H9 (cell line): ENCODE measurements at regions not wholly inside any gene's neighbourhood (a gene's known extent, or its start where the extent isn't known, plus 50 kb on each side); places are given as distances from the start of the nearest gene placed in this dataset.

Experiments
- DNase-seq: peaks from one replicate; pipeline ENCODE4 v3.0.0-alpha.2; 2017
- H2AFZ ChIP-seq: one replicate; pipeline ENCODE4 v1.6.1; 2013; ENCODE audit warnings: mild to moderate bottlenecking, low read length, control low read depth, moderate library complexity
- H2AK5ac ChIP-seq: 2 replicates; pipeline ENCODE4 v1.6.1; 2013; ENCODE audit warnings: low read length, control low read depth, mixed read lengths; ENCODE audit not compliant: insufficient read length
- H2BK120ac ChIP-seq: one replicate; pipeline ENCODE4 v1.6.1; 2013; ENCODE audit warnings: low read depth, mild to moderate bottlenecking, low read length, control low read depth, inconsistent platforms; ENCODE audit not compliant: poor library complexity, severe bottlenecking
- H2BK12ac ChIP-seq: 2 replicates; pipeline ENCODE4 v1.6.1; 2013; ENCODE audit warnings: low read length, control low read depth, mixed read lengths, low read depth; ENCODE audit not compliant: insufficient read length
- H2BK15ac ChIP-seq: 2 replicates; pipeline ENCODE4 v1.6.1; 2013; ENCODE audit warnings: low read depth, low read length, control low read depth
- H2BK20ac ChIP-seq: one replicate; pipeline ENCODE4 v1.6.1; 2013; ENCODE audit warnings: low read depth, mild to moderate bottlenecking, low read length, control low read depth, inconsistent platforms; ENCODE audit not compliant: poor library complexity, severe bottlenecking
- H2BK5ac ChIP-seq: 2 replicates; pipeline ENCODE4 v1.6.1; 2013; ENCODE audit warnings: low read length, control low read depth, mixed read lengths; ENCODE audit not compliant: insufficient read length
- H3K14ac ChIP-seq: 2 replicates; pipeline ENCODE4 v1.6.1; 2013; ENCODE audit warnings: low read length, control low read depth; ENCODE audit not compliant: insufficient read depth
- H3K18ac ChIP-seq: 2 replicates; pipeline ENCODE4 v1.6.1; 2013; ENCODE audit warnings: low read depth, mild to moderate bottlenecking, mixed read lengths, low read length, control low read depth; ENCODE audit not compliant: insufficient read length
- H3K23ac ChIP-seq: 2 replicates; pipeline ENCODE4 v1.6.1; 2013; ENCODE audit warnings: low read length, control low read depth, mixed read lengths, low read depth; ENCODE audit not compliant: insufficient read length
- H3K23me2 ChIP-seq: 2 replicates; pipeline ENCODE4 v1.6.1; 2013; ENCODE audit warnings: low read depth, mild to moderate bottlenecking, mixed read lengths, low read length, control low read depth; ENCODE audit not compliant: insufficient read length, poor library complexity, severe bottlenecking
- H3K27ac ChIP-seq: 2 replicates; pipeline ENCODE4 v1.5.1; 2013; ENCODE audit warnings: low read length, control low read depth, mixed read lengths, low read depth; ENCODE audit not compliant: insufficient read length
- H3K27me3 ChIP-seq: 2 replicates; pipeline ENCODE4 v1.6.1; 2013; ENCODE audit warnings: low read length, control low read depth, inconsistent platforms; ENCODE audit not compliant: insufficient read depth
- H3K4ac ChIP-seq: 2 replicates; pipeline ENCODE4 v1.6.1; 2013; ENCODE audit warnings: low read depth, mild to moderate bottlenecking, control low read depth, inconsistent platforms, low read length, moderate library complexity
- H3K4me1 ChIP-seq: 2 replicates; pipeline ENCODE4 v1.6.1; 2013; ENCODE audit warnings: low read length, control low read depth, inconsistent platforms; ENCODE audit not compliant: insufficient read depth
- H3K4me2 ChIP-seq: 2 replicates; pipeline ENCODE4 v1.6.1; 2013; ENCODE audit warnings: low read length, control low read depth, mixed read lengths; ENCODE audit not compliant: insufficient read length, insufficient read depth
- H3K56ac ChIP-seq: 2 replicates; pipeline ENCODE4 v1.6.1; 2013; ENCODE audit warnings: low read depth, mild to moderate bottlenecking, mixed read lengths, low read length, control low read depth; ENCODE audit not compliant: insufficient read length
- H3K79me1 ChIP-seq: 2 replicates; pipeline ENCODE4 v1.6.1; 2013; ENCODE audit warnings: low read depth, mild to moderate bottlenecking, moderate library complexity, low read length, control low read depth, inconsistent platforms; ENCODE audit not compliant: insufficient read depth, poor library complexity, severe bottlenecking
- H3K79me2 ChIP-seq: 2 replicates; pipeline ENCODE4 v1.6.1; 2013; ENCODE audit warnings: low read length, control low read depth, inconsistent platforms; ENCODE audit not compliant: insufficient read depth
- H3K9ac ChIP-seq: 2 replicates; pipeline ENCODE4 v1.6.1; 2013; ENCODE audit warnings: low read length, control low read depth, mixed read lengths; ENCODE audit not compliant: insufficient read length; ENCODE audit errors: extremely low read depth
- H3K9me3 ChIP-seq: one replicate; pipeline ENCODE4 v1.6.1; 2013; ENCODE audit warnings: low read depth, low read length, inconsistent platforms; ENCODE audit not compliant: control insufficient read depth
- H3T11ph ChIP-seq: one replicate; pipeline ENCODE4 v1.6.1; 2013; ENCODE audit warnings: mild to moderate bottlenecking, low read length, control low read depth, inconsistent platforms
- H4K20me1 ChIP-seq: one replicate; pipeline ENCODE4 v1.6.1; 2013; ENCODE audit not compliant: control insufficient read depth, insufficient read length, insufficient read depth
- H4K5ac ChIP-seq: 2 replicates; pipeline ENCODE4 v1.6.1; 2013; ENCODE audit warnings: low read depth, mild to moderate bottlenecking, mixed read lengths, low read length, control low read depth; ENCODE audit not compliant: insufficient read length
- H4K8ac ChIP-seq: replicated peaks from 2 replicates; pipeline ENCODE4 v1.6.1; 2013; ENCODE audit warnings: low read length, control low read depth, mixed read lengths, low read depth; ENCODE audit not compliant: insufficient read length
- H4K91ac ChIP-seq: 2 replicates; pipeline ENCODE4 v1.6.1; 2013; ENCODE audit warnings: low read depth, mild to moderate bottlenecking, moderate library complexity, mixed read lengths, low read length, control low read depth; ENCODE audit not compliant: insufficient read length
- H3K27ac Mint-ChIP-seq, 3 experiments: 2 replicates in 2 of 3; 3 replicates in 1 of 3; pipeline ENCODE4 v1.8.0; 2020 to 2021; ENCODE audit warnings: mixed read lengths in 3 of 3, mild to moderate bottlenecking in 1 of 3, moderate library complexity in 1 of 3
- H3K27me3 Mint-ChIP-seq: 2 replicates; pipeline ENCODE4 v1.8.0; 2021; ENCODE audit warnings: low read depth, mild to moderate bottlenecking, moderate library complexity, mixed read lengths
- H3K36me3 Mint-ChIP-seq, 3 experiments: 2 replicates in 2 of 3; 3 replicates in 1 of 3; pipeline ENCODE4 v1.8.0; 2020 to 2021; ENCODE audit warnings: low read depth in 3 of 3, mixed read lengths in 3 of 3; ENCODE audit not compliant: insufficient read depth in 1 of 3
- H3K4me1 Mint-ChIP-seq, 2 experiments: 2 replicates each; pipeline ENCODE4 v1.8.0; 2020; ENCODE audit warnings: mixed read lengths in 2 of 2
- H3K4me3 Mint-ChIP-seq, 2 experiments: 2 replicates in 1 of 2; 3 replicates in 1 of 2; pipeline ENCODE4 v1.8.0; 2020 to 2021; ENCODE audit warnings: mild to moderate bottlenecking in 2 of 2, mixed read lengths in 2 of 2, moderate library complexity in 1 of 2
- H3K9me3 Mint-ChIP-seq, 2 experiments: 2 replicates in 1 of 2; 3 replicates in 1 of 2; pipeline ENCODE4 v1.8.0; 2020; ENCODE audit warnings: mild to moderate bottlenecking in 2 of 2, mixed read lengths in 2 of 2, moderate library complexity in 1 of 2
- WGBS: extraction: QIAGEN DNeasy Blood & Tissue Kit; methylation state at CpG from one replicate; pipeline ENCODE4 v1.1.7; 2013; ENCODE audit warnings: missing lambda C conversion rate, low lambda C conversion rate, mixed read lengths; ENCODE audit not compliant: insufficient read length; ENCODE audit errors: extremely low coverage; 5-methylcytosine and 5-hydroxymethylcytosine counted together
- TF ChIP-seq, protein P1 (sequence below): fragments of 200-600 bp; sonication (generic); conservative IDR thresholded peaks from 3 replicates; pipeline ENCODE4 v1.8.0; 2021; ENCODE audit warnings: antibody characterized with exemption, mild to moderate bottlenecking

DNA sequence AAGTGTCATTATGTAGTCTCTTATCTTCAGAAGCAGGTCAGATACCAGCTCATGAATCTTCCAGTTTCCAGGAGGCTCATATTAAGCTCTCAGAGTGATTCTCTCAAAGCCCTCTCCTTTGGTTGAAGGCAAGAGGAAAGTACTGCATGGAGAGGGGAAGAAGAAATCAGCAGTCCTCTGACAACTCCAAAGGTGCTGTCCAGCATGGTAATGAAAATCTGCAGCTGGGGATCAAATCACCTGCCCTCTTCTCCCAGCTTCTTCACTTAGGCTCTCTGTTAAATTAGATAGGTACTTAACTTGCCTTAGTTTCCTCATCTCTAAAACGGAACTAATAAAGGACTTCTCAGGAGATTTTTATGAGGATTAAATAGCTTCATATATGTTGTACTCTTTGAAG is 738.8 kb upstream of the GOLIM4 start:
- Histone ChIP-seq H3K23me2 (no peaks in the 10 kb centered on the region), H3K4ac (no peak overlapping the region), H3K79me1 (no peaks in the 10 kb centered on the region), H3K4me2 (no peak overlapping the region), H3K23ac (no peak overlapping the region), H2AK5ac (no peak overlapping the region), H2BK20ac (no peak overlapping the region), H3K14ac (no peak overlapping the region), H4K8ac (no peak overlapping the region), H3K9me3 (no peaks in the 10 kb centered on the region), H3K27ac (no peak overlapping the region), H2AFZ (no peak overlapping the region), H3K18ac (no peak overlapping the region), H2BK120ac (no peak overlapping the region), H3K4me1 (peaks cover 2% of the 10 kb centered on the region; the same call in 1 of the 2 replicates), H4K91ac (no peak overlapping the region), H3K56ac (no peak overlapping the region), H3K79me2 (no peaks in the 10 kb centered on the region), H4K5ac (no peak overlapping the region), H3T11ph (no peak overlapping the region), H3K9ac (no peak overlapping the region), H4K20me1 (no peaks in the 10 kb centered on the region), H2BK5ac (no peak overlapping the region), H3K27me3 (no peaks in the 10 kb centered on the region), H2BK12ac (no peak overlapping the region), H2BK15ac (no peak overlapping the region)
- H3K4me3 Mint-ChIP-seq, result no peak overlapping the region
- TF ChIP-seq, protein P1, sequence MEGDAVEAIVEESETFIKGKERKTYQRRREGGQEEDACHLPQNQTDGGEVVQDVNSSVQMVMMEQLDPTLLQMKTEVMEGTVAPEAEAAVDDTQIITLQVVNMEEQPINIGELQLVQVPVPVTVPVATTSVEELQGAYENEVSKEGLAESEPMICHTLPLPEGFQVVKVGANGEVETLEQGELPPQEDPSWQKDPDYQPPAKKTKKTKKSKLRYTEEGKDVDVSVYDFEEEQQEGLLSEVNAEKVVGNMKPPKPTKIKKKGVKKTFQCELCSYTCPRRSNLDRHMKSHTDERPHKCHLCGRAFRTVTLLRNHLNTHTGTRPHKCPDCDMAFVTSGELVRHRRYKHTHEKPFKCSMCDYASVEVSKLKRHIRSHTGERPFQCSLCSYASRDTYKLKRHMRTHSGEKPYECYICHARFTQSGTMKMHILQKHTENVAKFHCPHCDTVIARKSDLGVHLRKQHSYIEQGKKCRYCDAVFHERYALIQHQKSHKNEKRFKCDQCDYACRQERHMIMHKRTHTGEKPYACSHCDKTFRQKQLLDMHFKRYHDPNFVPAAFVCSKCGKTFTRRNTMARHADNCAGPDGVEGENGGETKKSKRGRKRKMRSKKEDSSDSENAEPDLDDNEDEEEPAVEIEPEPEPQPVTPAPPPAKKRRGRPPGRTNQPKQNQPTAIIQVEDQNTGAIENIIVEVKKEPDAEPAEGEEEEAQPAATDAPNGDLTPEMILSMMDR, result no peak
- no peak overlapping the region for H3K27ac Mint-ChIP-seq
- peaks cover 18 to 24% of the 10 kb centered on the region in 2 experiments for H3K4me1 Mint-ChIP-seq
- no peak for DNase-seq
- peaks cover 25 to 30% of the 10 kb centered on the region in 2 experiments for H3K9me3 Mint-ChIP-seq
- peaks cover 22 to 54% (median 36%) of the 10 kb centered on the region in 3 experiments for H3K36me3 Mint-ChIP-seq
- no peaks in the 10 kb centered on the region for H3K27me3 Mint-ChIP-seq
- WGBS, result no CpG with 5 or more reads among the region's 1 CpG
